Peyer's patch (tissue), 4 donors: ENCODE measurements at regions not wholly inside any gene's neighbourhood (a gene's known extent, or its start where the extent isn't known, plus 50 kb on each side); places are given as distances from the start of the nearest gene placed in this dataset.

Experiments
- CTCF ChIP-seq, 6 experiments: fragments of 450-650 bp in 4 of 6; fragments of 200-600 bp in 2 of 6; sonication (generic) in 1 of 6; IDR thresholded peaks; one replicate each; pipeline ENCODE4 v1.5.1; 2017 to 2019; ENCODE audit warnings: antibody characterized with exemption in 6 of 6, mild to moderate bottlenecking in 3 of 6, moderate library complexity in 1 of 6
- POLR2A ChIP-seq, 2 donors: fragments of 450-650 bp; IDR thresholded peaks; one replicate each; pipeline ENCODE4 v1.5.1; 2017; ENCODE audit warnings: antibody characterized with exemption in 2 of 2, mild to moderate bottlenecking in 2 of 2, moderate library complexity in 2 of 2

GRCh38 chr11:22476589-22476988 is 138.4 kb downstream of the SLC17A6 start:
- TF ChIP-seq CTCF (IDR thresholded peaks at IDR 0.05), result no peak
- TF ChIP-seq POLR2A (IDR thresholded peaks at IDR 0.05), result no peak
